ENCODE measurements at regions not wholly inside any gene's neighbourhood (a gene's known extent, or its start where the extent isn't known, plus 50 kb on each side); places are given as distances from the start of the nearest gene placed in this dataset.
A peak's percentile ranks its signal among the peaks of the same experiment; 100 is the strongest.
"Not testable (repeated sequence)": the region's sequence is repeated elsewhere in the genome, so short reads cannot be mapped to it uniquely, and the experiment has no call there.

DNA sequence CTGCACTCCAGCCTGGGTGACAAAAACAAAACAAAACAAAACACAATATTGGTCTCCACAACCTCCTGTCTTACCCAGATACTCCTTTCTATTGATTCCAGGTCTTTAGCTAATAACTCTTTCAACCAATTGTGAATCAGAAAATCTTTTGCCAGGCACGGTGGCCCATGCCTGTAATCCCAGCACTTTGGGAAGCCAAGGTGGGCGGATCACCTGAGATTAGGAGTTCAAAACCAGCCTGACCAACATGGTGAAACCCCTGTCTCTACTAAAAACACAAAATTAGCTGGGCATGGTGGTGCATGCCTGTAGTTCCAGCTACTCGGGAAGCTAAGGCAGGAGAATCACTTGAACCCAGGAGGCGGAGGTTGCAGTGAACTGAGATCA lies 88.5 kb upstream of the METTL9 start:
- peak overlapping the region; percentile 12 for H3K4me3 Mint-ChIP-seq
- H3K36me3 Mint-ChIP-seq (ENCODE audit: low read depth) = not testable (repeated sequence)

DNA sequence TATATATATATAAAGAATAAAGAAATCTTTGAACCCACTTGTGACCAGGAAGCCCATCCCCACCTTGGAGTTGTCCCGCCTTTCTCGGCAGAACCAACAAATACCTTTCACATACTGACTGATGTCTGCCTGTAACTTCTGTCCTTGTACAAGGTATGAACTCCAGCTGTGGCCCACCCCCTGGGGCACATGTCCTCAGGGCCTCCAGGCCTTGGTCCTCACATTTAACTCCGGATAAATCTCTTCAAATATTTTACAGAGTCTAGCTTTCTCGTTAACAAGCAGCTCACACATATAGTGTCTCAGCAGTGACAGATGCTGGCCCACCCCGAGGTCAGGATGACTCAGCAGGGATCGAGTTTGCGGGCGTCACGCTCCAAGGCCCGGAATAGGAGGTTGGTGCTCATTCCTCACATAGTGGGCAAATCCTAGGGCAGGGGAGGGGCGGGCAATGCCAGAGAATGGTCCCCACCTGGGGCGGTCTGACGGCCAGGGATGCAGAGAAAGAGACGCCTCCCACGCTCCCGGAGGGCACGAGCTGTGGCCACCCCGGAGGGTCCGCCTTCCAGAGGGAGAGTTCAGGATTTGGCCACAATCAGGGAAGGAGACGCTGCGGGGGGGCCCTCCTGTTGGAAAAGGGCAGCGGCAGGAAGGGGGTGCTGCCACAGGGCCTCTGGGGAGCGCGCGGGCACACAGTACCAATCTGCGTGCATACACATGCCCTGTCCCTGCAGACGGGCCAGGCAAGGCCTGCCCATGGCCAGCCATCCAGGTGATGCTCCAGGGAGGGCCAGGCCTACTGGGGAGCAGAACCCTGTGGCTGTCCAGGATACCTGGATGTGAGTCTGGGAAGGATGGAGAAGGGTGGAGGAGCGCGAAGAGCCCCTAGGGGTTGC lies 87.8 kb upstream of the METTL9 start:
- peak in 1 of 3 donors; percentile 9 for DNase-seq
- not testable (repeated sequence) for ATAC-seq; H3K4me3 Mint-ChIP-seq; H3K9me3 ChIP-seq (ENCODE audit: control insufficient read depth, low read length, poor library complexity, severe bottlenecking); H3K36me3 Mint-ChIP-seq (ENCODE audit: low read depth); H3K27me3 Mint-ChIP-seq
- Mint-ChIP-seq H3K4me1 (peaks cover 57% of the 10 kb centered on the region), H3K27ac (peak overlapping the region; percentile 93)

More for the DNA sequence above, 88.5 kb upstream of the METTL9 start:
- H3K27ac Mint-ChIP-seq = peak overlapping the region; percentile 93
- not testable (repeated sequence) for H3K9me3 ChIP-seq (ENCODE audit: control insufficient read depth, low read length, poor library complexity, severe bottlenecking); H3K27me3 Mint-ChIP-seq; DNase-seq; ATAC-seq
- peaks cover 58% of the 10 kb centered on the region for H3K4me1 Mint-ChIP-seq

DNA sequence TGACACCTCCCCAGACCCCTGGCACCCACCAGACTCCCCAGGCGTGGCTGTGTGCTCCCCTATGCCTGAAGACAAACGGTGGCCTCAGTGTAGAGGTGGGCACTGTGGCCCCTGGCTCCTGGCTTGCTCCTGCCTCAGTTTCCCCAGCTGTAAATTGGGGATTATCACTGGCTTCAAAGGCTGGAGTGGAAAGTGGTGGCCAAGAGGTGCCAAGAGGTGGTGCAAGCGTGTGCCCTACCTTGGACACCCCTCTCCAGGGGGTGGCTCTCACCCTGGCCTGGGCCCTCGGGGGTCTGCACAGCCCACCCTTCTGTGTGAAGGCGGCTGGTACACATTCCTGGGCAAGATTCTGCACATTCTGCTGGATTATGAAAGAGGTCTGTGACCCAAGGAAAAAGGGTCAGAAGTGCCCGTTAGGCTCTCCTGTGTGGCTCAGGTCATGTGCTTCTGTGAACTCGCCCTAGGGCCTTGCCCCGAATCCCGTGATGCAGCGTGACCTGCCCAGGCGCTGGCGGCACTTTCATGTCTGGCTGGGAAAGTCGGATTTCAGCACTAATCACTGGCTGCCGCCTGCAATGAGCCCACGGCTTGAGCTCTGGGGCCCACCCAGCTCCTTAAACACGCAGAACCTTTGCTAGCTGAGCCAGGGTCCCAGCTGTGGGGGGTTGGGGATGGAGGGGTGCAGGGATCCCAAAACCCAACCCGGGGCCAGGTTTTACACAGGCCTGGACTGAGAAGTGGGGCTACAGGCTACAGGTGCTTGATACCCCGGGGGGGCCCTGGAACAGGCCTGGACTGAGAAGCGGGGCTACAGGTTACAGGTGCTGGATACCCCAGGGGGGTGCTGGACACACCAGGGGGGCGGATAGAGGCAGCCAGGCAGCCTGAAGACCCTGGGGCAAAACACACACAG lies 86.8 kb upstream of the METTL9 start:
- H3K9me3 ChIP-seq (ENCODE audit: control insufficient read depth, low read length, poor library complexity, severe bottlenecking); DNase-seq; H3K27me3 Mint-ChIP-seq; ATAC-seq; H3K36me3 Mint-ChIP-seq (ENCODE audit: low read depth): not testable (repeated sequence)
- H3K4me1 Mint-ChIP-seq = peaks cover 50% of the 10 kb centered on the region
- peak overlapping the region; percentile 21 for H3K4me3 Mint-ChIP-seq
- peak overlapping the region; percentile 93 for H3K27ac Mint-ChIP-seq

DNA sequence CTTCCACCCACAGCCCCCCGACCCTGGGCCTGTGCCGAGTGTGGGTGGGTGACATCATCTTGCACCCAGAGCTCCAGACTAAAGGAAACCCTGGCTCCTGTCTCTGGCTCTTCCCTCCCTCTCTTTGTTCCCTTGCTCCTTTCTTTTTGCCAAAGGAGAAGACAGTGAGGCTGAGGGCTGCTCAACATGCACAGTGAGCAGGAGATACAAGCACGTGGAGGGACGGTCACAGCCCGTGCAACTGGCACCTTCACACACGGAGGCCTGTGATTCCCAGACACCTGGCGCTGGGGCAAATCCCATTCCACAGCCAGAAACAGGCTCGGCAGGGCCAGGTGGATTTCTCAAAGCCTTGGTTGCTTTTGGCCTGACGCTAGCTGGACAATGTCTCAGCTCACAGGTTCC lies 86.0 kb upstream of the METTL9 start:
- H3K27me3 Mint-ChIP-seq; H3K9me3 ChIP-seq (ENCODE audit: control insufficient read depth, low read length, poor library complexity, severe bottlenecking); ATAC-seq; DNase-seq; H3K4me3 Mint-ChIP-seq; H3K36me3 Mint-ChIP-seq (ENCODE audit: low read depth): not testable (repeated sequence)
- H3K27ac Mint-ChIP-seq = peak overlapping the region; percentile 67
- peaks cover 47% of the 10 kb centered on the region for H3K4me1 Mint-ChIP-seq

DNA sequence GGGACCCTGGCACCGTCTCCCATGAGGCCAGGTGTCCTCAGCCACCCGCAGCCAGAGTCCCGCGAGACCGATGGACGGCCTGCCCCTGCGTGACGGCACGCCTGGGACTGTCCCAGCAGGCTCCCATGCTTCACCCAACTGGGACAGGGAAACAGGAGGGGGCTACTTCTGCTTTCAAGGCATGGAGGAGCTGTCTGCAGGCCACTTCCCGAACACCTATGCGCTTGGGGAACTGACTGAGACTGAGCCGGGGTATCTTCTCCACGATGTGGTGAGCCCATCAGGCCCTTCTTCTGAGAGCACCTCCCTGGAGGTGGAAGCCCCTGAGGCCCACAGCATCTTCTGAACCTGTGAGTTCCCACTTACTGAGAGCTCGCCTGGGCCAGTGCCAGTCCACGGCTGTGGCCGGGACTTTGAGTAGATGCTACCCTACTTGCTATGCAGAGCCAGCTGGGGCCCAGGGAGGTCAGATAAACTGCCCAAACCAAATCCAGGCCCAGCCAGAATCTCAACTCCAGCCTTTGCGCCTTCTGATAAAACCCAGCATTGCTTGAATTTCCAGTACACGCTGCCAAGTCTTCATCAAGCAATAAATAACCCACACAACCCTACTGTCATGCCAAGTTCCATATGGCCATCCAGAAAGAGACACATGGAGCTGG lies 85.4 kb upstream of the METTL9 start:
- ATAC-seq; H3K27me3 Mint-ChIP-seq; H3K9me3 ChIP-seq (ENCODE audit: control insufficient read depth, low read length, poor library complexity, severe bottlenecking); H3K36me3 Mint-ChIP-seq (ENCODE audit: low read depth): not testable (repeated sequence)
- Mint-ChIP-seq H3K27ac (peak overlapping the region; percentile 67), H3K4me3 (peak overlapping the region; percentile 19), H3K4me1 (peaks cover 49% of the 10 kb centered on the region)
- peak in 1 of 3 donors; percentile 3 for DNase-seq

DNA sequence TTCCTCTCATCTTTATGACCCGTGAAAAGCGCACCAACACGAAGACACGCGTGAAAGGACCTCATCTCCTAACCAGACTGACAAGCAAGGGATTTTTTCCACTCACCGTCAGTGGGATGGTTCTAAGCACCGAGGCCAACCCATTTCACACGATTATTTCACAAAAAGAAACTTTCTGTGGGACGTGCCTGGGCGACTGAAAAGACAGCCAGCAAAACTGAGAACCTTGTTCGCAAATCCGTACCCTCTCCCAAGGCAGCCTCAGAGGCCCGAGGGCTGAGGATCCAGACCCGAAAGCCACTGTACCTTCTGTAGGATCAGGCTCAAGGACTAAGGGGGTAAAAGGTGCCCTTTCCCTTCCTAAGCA lies 84.9 kb upstream of the METTL9 start:
- H3K27me3 Mint-ChIP-seq; H3K9me3 ChIP-seq (ENCODE audit: control insufficient read depth, low read length, poor library complexity, severe bottlenecking); H3K36me3 Mint-ChIP-seq (ENCODE audit: low read depth); DNase-seq; ATAC-seq; H3K4me3 Mint-ChIP-seq: not testable (repeated sequence)
- Mint-ChIP-seq H3K27ac (peak overlapping the region; percentile 67), H3K4me1 (peaks cover 49% of the 10 kb centered on the region)

DNA sequence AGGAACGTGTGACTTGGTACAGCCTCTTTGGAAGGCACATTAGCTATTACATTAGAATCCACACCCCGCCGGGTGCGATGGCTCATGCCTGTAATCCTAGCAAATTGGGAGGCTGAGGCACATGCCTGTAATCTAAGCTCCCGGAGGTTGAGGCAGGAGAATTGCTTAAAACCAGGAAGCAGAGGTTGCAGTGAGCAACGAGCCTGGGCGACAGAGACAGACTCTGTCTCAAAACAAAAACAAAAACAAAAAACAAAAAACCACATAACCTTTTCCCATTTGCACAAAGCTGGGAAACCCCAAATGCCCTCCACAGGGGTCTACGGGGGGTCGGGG lies 82.7 kb upstream of the METTL9 start:
- not testable (repeated sequence) for H3K4me3 Mint-ChIP-seq; H3K9me3 ChIP-seq (ENCODE audit: control insufficient read depth, low read length, poor library complexity, severe bottlenecking); DNase-seq; H3K36me3 Mint-ChIP-seq (ENCODE audit: low read depth); ATAC-seq; H3K27me3 Mint-ChIP-seq
- Mint-ChIP-seq H3K4me1 (peaks cover 40% of the 10 kb centered on the region), H3K27ac (peak overlapping the region; percentile 98)

DNA sequence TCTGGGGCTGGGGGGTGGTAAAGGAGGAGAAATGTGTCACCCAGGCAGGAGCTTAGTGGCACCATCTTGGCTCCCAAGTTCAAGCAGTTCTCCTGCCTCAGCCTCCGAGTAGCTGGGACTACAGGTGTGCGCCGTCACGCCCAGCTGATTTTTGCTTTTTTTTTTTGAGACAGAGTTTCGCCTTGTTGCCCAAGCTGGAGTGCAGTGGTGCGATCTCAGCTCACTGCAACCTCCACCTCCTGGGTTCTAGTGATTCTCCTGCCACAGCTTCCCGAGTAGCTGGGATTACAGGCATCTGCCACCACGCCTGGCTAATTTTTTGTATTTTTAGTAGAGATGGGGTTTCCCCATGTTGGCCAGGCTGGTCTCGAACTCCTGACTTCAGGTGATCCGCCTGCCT lies 82.1 kb upstream of the METTL9 start:
- H3K36me3 Mint-ChIP-seq (ENCODE audit: low read depth); ATAC-seq; H3K9me3 ChIP-seq (ENCODE audit: control insufficient read depth, low read length, poor library complexity, severe bottlenecking); H3K27me3 Mint-ChIP-seq; DNase-seq: not testable (repeated sequence)
- Mint-ChIP-seq H3K27ac (peak overlapping the region; percentile 98), H3K4me1 (peaks cover 38% of the 10 kb centered on the region), H3K4me3 (peak overlapping the region; percentile 81)

DNA sequence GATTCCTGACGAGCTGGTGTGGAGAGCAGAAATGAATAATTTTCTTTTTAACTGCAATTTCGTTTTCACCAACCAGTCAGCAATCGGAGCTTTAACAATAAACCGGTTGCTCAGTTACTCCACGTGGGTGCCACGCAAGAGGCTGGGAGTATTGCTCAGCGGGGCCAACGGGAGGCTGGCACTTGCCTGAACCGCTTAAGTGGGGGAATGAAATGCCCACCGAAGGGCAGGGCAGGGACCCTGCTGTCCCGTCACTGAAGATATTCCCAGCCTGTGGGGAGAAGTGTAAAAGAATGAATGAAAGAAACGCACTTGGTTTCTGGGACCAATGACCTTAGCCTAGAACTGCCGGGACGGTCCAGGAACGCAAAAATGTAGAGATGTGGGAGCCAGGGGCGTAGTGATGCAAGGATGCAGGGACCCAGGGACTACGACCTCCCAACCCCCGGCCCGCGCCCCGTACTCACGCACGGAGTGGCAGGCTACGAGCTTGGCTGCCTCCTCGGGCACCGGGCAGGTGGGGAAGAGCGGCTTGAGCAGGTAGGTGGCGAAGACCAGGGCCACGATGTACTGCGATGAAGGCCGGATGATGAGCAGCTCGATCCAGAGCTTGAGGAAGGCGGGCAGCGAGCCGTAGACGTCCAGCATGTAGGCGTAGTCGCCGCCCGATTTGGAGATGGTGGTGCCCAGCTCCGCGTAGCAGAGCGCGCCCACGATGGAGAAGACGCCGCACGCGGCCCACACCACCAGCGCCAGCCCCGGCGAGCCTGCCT lies 79.8 kb upstream of the METTL9 start:
- Mint-ChIP-seq H3K27ac (peak overlapping the region; percentile 98), H3K4me1 (peaks cover 24% of the 10 kb centered on the region), H3K4me3 (peak overlapping the region; percentile 98)
- DNase-seq; H3K36me3 Mint-ChIP-seq (ENCODE audit: low read depth); H3K9me3 ChIP-seq (ENCODE audit: control insufficient read depth, low read length, poor library complexity, severe bottlenecking); H3K27me3 Mint-ChIP-seq: not testable (repeated sequence)
- ATAC-seq = peak; percentile 27

DNA sequence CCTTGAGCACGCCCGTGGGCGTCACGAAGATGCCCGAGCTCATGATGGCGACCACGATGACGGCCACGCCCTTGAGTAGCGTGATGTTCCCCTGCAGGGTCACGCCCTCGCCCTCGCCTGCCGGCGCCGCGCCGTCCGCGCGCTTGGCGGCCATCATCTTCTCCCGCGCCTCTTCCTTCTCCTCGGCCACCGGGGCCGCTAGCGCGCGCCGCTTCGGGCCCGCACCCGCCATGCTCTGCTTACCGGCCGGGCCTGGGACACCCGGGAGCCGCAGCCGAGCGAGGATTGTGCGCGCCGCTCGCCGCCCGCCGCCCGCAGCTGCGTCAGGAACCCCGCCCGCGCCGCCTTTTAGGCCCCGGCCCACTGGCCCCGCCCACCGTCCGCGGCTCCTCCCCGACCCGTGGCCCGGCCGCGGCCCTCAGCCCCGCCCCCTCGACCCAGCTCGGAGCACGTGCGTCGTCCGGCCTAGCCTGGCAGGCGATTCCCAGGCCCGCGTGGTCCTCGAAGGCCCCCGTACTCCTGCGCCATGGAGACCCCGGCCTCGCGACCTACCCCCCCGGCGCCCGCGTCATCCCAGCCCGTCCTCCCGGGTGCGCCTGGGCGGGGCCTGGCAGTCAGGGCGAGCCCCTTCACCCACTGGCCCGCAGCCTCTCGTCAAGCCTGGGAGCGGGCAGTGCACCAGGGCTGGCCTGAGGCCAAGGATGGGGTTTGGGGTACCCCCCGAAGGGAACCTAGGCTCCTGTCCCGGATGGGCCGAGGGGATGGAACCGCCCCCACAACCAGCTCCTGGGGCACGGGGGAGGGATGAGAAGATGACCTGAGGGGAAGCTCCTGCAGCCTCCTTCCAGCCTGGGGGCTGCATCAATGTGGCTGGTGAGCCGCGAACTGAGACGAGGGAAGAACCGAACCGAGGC lies 79.0 kb upstream of the METTL9 start:
- not testable (repeated sequence) for H3K36me3 Mint-ChIP-seq (ENCODE audit: low read depth); H3K27me3 Mint-ChIP-seq; H3K9me3 ChIP-seq (ENCODE audit: control insufficient read depth, low read length, poor library complexity, severe bottlenecking)
- DNase-seq (peak; percentile 97 to 100 (median 99)), ATAC-seq (peak; percentile 85)
- H3K4me1 Mint-ChIP-seq = peaks cover 21% of the 10 kb centered on the region
- H3K27ac Mint-ChIP-seq = peak overlapping the region; percentile 98
- H3K4me3 Mint-ChIP-seq = peak overlapping the region; percentile 98

DNA sequence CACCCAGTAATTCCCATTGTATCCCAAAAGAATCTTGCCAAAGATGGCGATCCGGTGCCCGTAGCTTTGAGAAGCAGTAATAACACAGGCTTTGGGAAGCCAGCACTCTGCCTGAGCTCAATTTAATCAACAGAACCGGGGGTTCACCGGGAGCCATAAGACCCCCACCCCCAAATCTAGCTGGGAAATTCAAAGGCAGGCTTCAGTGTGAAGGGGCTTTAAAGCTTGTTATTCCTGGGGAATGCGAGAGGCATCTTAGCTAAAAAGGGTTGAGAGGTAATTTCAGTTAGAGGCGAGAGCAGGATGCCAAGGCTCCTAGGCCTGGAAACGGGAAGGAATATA lies 78.4 kb upstream of the METTL9 start:
- H3K27me3 Mint-ChIP-seq, H3K27ac Mint-ChIP-seq: not testable (repeated sequence)

More for the DNA sequence above, 78.4 kb upstream of the METTL9 start:
- DNase-seq; H3K4me3 Mint-ChIP-seq; ATAC-seq; H3K9me3 ChIP-seq (ENCODE audit: control insufficient read depth, low read length, poor library complexity, severe bottlenecking); H3K36me3 Mint-ChIP-seq (ENCODE audit: low read depth): not testable (repeated sequence)
- peaks cover 16% of the 10 kb centered on the region for H3K4me1 Mint-ChIP-seq
